Activated T-cell treated with anti-CD3 and anti-CD28 coated beads for 48 hours (primary cell): ENCODE measurements at regions not wholly inside any gene's neighbourhood (a gene's known extent, or its start where the extent isn't known, plus 50 kb on each side); places are given as distances from the start of the nearest gene placed in this dataset.
"Not testable (repeated sequence)": the region's sequence is repeated elsewhere in the genome, so short reads cannot be mapped to it uniquely, and the experiment has no call there.

Source experiments
- DNase-seq: peaks from one replicate; pipeline ENCODE4 v3.0.0-alpha.2; 2020; ENCODE audit warnings: low read depth

GRCh38 chr4:152063621-152064240 is 302.9 kb upstream of the GATB start:
- peak; percentile 16 for DNase-seq

GRCh38 chr4:152062936-152063620 is 302.3 kb upstream of the GATB start:
- no peak for DNase-seq

- no peak for DNase-seq
These were observed 293.9 kb upstream of the GATB start for GRCh38 chr4:152054731-152055130.

- DNase-seq = no peak
These were observed 291.7 kb upstream of the GATB start for GRCh38 chr4:152052451-152053057.

GRCh38 chr4:152051332-152051731 is 290.5 kb upstream of the GATB start:
- not testable (repeated sequence) for DNase-seq

GRCh38 chr4:152050106-152050505 is 289.3 kb upstream of the GATB start:
- DNase-seq = no peak

GRCh38 chr4:152047451-152047850 is 286.6 kb upstream of the GATB start:
- no peak for DNase-seq

- peak; percentile 10 for DNase-seq
These were observed 285.2 kb upstream of the GATB start for GRCh38 chr4:152045807-152046571.

GRCh38 chr4:152045449-152045806 is 284.6 kb upstream of the GATB start:
- DNase-seq = no peak

- DNase-seq = no peak
These were observed 283.7 kb upstream of the GATB start for GRCh38 chr4:152044331-152045036.

- no peak for DNase-seq
These were observed 280.5 kb upstream of the GATB start for GRCh38 chr4:152041295-152041694.

GRCh38 chr4:152039691-152040090 is 278.9 kb upstream of the GATB start:
- DNase-seq = no peak

GRCh38 chr4:152039023-152039481 is 278.2 kb upstream of the GATB start:
- no peak for DNase-seq

- no peak for DNase-seq
These were observed 277.4 kb upstream of the GATB start for GRCh38 chr4:152038238-152038637.

GRCh38 chr4:152037435-152037834 is 276.6 kb upstream of the GATB start:
- no peak for DNase-seq

- no peak for DNase-seq
These were observed 272.8 kb upstream of the GATB start for GRCh38 chr4:152033621-152034020.

- DNase-seq = no peak
These were observed 271.9 kb upstream of the GATB start for GRCh38 chr4:152032722-152033131.

- no peak for DNase-seq
These were observed 268.8 kb upstream of the GATB start for GRCh38 chr4:152029631-152030030.

GRCh38 chr4:152028131-152028530 is 267.3 kb upstream of the GATB start:
- no peak for DNase-seq

- DNase-seq = no peak
These were observed 264.1 kb upstream of the GATB start for GRCh38 chr4:152024881-152025280.

GRCh38 chr4:152023674-152024073 is 262.9 kb upstream of the GATB start:
- DNase-seq = no peak

- DNase-seq = no peak
These were observed 261.7 kb upstream of the GATB start for GRCh38 chr4:152022543-152022942.
